Hepatocyte (in vitro differentiated cells): ENCODE measurements at regions not wholly inside any gene's neighbourhood (a gene's known extent, or its start where the extent isn't known, plus 50 kb on each side); places are given as distances from the start of the nearest gene placed in this dataset.

ENCODE experiments used
- EZH2 ChIP-seq: fragments of 200-600 bp; sonication (generic); IDR thresholded peaks from 2 replicates; pipeline ENCODE4 v1.6.1; 2016; ENCODE audit warnings: antibody characterized with exemption, mild to moderate bottlenecking, borderline replicate concordance
- EZH2phosphoT487 ChIP-seq: fragments of 200-600 bp; sonication (generic); IDR thresholded peaks from one replicate; pipeline ENCODE4 v1.6.1; 2018; ENCODE audit warnings: antibody characterized with exemption, mild to moderate bottlenecking, low read depth, moderate library complexity; ENCODE audit not compliant: unreplicated experiment, severe bottlenecking
- TF ChIP-seq, protein P1 (sequence below): fragments of 200-600 bp; sonication (generic); IDR thresholded peaks from 2 replicates; pipeline ENCODE4 v1.5.1; 2016; ENCODE audit warnings: antibody characterized with exemption, mild to moderate bottlenecking; ENCODE audit not compliant: poor library complexity

DNA sequence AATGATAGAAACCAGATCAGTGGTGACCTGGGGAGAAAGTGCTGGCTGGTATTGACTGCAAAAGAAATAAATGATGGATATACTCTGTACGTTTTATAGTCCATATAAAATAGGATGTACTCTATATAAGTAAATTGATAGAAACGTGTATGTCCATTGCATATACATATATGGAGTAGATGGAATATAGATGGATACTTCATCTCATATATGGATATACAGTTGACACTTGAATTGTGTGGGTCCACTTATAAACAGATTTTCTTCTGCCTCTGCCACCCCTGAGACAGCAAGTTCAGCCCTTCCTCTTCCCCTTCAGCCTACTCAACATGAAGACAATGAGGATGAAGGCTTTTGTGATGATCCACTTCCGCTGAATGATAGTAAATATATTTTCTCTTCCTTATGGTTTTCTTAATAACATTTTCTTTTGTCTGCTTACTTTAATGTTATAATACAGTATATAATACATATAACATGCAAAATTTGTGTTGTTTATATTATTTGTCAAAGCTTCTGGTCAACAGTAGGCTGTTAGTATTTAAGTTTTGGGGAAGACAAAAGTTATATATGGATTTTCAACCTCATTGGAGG, 76.1 kb upstream of the MYCN start:
- TF ChIP-seq, protein P1, sequence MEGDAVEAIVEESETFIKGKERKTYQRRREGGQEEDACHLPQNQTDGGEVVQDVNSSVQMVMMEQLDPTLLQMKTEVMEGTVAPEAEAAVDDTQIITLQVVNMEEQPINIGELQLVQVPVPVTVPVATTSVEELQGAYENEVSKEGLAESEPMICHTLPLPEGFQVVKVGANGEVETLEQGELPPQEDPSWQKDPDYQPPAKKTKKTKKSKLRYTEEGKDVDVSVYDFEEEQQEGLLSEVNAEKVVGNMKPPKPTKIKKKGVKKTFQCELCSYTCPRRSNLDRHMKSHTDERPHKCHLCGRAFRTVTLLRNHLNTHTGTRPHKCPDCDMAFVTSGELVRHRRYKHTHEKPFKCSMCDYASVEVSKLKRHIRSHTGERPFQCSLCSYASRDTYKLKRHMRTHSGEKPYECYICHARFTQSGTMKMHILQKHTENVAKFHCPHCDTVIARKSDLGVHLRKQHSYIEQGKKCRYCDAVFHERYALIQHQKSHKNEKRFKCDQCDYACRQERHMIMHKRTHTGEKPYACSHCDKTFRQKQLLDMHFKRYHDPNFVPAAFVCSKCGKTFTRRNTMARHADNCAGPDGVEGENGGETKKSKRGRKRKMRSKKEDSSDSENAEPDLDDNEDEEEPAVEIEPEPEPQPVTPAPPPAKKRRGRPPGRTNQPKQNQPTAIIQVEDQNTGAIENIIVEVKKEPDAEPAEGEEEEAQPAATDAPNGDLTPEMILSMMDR, result no peak
- TF ChIP-seq EZH2 (no peak), EZH2phosphoT487 (no peak)
